GM12878 (cell line): ENCODE measurements at regions not wholly inside any gene's neighbourhood (a gene's known extent, or its start where the extent isn't known, plus 50 kb on each side); places are given as distances from the start of the nearest gene placed in this dataset.

Source experiments
- ATAC-seq: fragments of 200-7000 bp; cut with Tn5 transposase; 3 replicates; pipeline ENCODE4 v1.9.1; 2020; ENCODE audit warnings: mild to moderate bottlenecking, moderate library complexity
- BruUV-seq: library from RNA; stranded (reverse); fragments of 400-500 nt; replicated peaks from 2 replicates; lab custom pipeline; 2021; lab: Mats Ljungman, UMichigan
- CTCF ChIA-PET: fragments of 300-600 bp; sonication (Branson Sonifier 250); formaldehyde crosslinking; extraction: SDS; loops from one replicate; lab custom pipeline; 2021; ENCODE audit warnings: inconsistent platforms; lab: Yijun Ruan, JAX
- POLR2A ChIA-PET: fragments of 350-600 bp; formaldehyde crosslinking; extraction: SDS; loops from one replicate; lab custom pipeline; 2021; ENCODE audit warnings: inconsistent platforms; lab: Charles Lee
- RAD21 ChIA-PET: fragments of 300-600 bp; sonication (Branson Sonifier 250); formaldehyde crosslinking; loops from one replicate; lab custom pipeline; 2023; ENCODE audit warnings: antibody characterized with exemption; ENCODE audit not compliant: unreplicated experiment; lab: Charles Lee
- SMC1A ChIA-PET: fragments of 300-600 bp; sonication (Branson Sonifier 250); formaldehyde crosslinking; loops from one replicate; lab custom pipeline; 2023; ENCODE audit not compliant: unreplicated experiment, uncharacterized antibody; lab: Charles Lee
- DNase-seq: peaks from one replicate; pipeline ENCODE4 v3.0.0-alpha.2; 2011; ENCODE audit warnings: low read depth, low spot score
- FAIRE-seq: peaks from 3 replicates; lab custom pipeline; 2011; peaks lifted over from hg19 to GRCh38; lab: Jason Lieb, UNC
- H2AFZ ChIP-seq: 2 replicates; pipeline ENCODE4 v1.6.0; 2011; ENCODE audit warnings: low read depth, low read length, control low read depth; ENCODE audit not compliant: control insufficient read depth
- H3K27ac ChIP-seq: 2 replicates; pipeline ENCODE4 v1.5.1; 2011; ENCODE audit warnings: control low read depth; ENCODE audit not compliant: control insufficient read depth, insufficient read depth
- H3K27me3 ChIP-seq, 2 experiments: replicated peaks in 1 of 2; 2 replicates each; pipeline versions ENCODE4 v1.6.0 to v1.6.1; 2011; ENCODE audit warnings: low read length in 1 of 2; ENCODE audit not compliant: control insufficient read depth in 2 of 2, insufficient read depth in 2 of 2
- H3K36me3 ChIP-seq, 2 experiments: 2 replicates each; pipeline ENCODE4 v1.5.1; 2011; ENCODE audit warnings: low read length in 1 of 2; ENCODE audit not compliant: control insufficient read depth in 2 of 2, insufficient read depth in 2 of 2
- H3K4me1 ChIP-seq: 2 replicates; pipeline ENCODE4 v1.6.1; 2011; ENCODE audit warnings: mild to moderate bottlenecking, low read length, moderate library complexity, mixed read lengths; ENCODE audit not compliant: control insufficient read depth, insufficient read depth
- H3K4me2 ChIP-seq: 2 replicates; pipeline ENCODE4 v1.6.0; 2011; ENCODE audit warnings: control low read depth; ENCODE audit not compliant: control insufficient read depth, insufficient read depth
- H3K4me3 ChIP-seq: fragments of 200-600 bp; sonication (generic); 2 replicates; pipeline ENCODE4 v1.5.1; 2016
- H3K79me2 ChIP-seq: 2 replicates; pipeline ENCODE4 v1.6.0; 2011; ENCODE audit warnings: low read length; ENCODE audit not compliant: control insufficient read depth, insufficient read depth
- H3K9ac ChIP-seq: 2 replicates; pipeline ENCODE4 v1.8.0; 2011; ENCODE audit warnings: low read length, control low read depth, mixed read lengths; ENCODE audit not compliant: control insufficient read depth, insufficient read depth
- H3K9me3 ChIP-seq: replicated peaks from 3 replicates; pipeline ENCODE4 v1.5.1; 2011; ENCODE audit warnings: mild to moderate bottlenecking, low read length; ENCODE audit not compliant: control insufficient read depth, insufficient read depth
- H4K20me1 ChIP-seq: 2 replicates; pipeline ENCODE4 v1.6.0; 2011; ENCODE audit not compliant: control insufficient read depth, insufficient read depth
- BACH1 ChIP-seq: fragments of 450-650 bp; IDR thresholded peaks from 2 replicates; pipeline ENCODE4 v1.6.1; 2017; ENCODE audit warnings: mild to moderate bottlenecking, borderline replicate concordance
- FOXM1 ChIP-seq: IDR thresholded peaks from 2 replicates; pipeline ENCODE4 v1.6.1; 2012; ENCODE audit warnings: low read depth, mild to moderate bottlenecking, inconsistent platforms, low read length, moderate library complexity
- IRF5 ChIP-seq: fragments of 450-650 bp; IDR thresholded peaks from 2 replicates; pipeline ENCODE4 v1.6.1; 2017; ENCODE audit warnings: borderline replicate concordance
- JUNB ChIP-seq: IDR thresholded peaks from 2 replicates; pipeline ENCODE4 v1.6.1; 2016; ENCODE audit warnings: antibody characterized with exemption, mild to moderate bottlenecking
- KLF5 ChIP-seq: fragments of 450-650 bp; IDR thresholded peaks from 2 replicates; pipeline ENCODE4 v1.6.1; 2014; ENCODE audit warnings: mild to moderate bottlenecking; ENCODE audit not compliant: partially characterized antibody
- LARP7 ChIP-seq: fragments of 450-650 bp; IDR thresholded peaks from 2 replicates; pipeline ENCODE4 v1.6.1; 2017; ENCODE audit warnings: mild to moderate bottlenecking
- MEF2B ChIP-seq: fragments of 450-650 bp; IDR thresholded peaks from 2 replicates; pipeline ENCODE4 v1.6.1; 2018; ENCODE audit warnings: mild to moderate bottlenecking, moderate library complexity; ENCODE audit not compliant: partially characterized antibody, poor library complexity, severe bottlenecking
- NR2C2 ChIP-seq: IDR thresholded peaks from 2 replicates; pipeline ENCODE4 v1.6.1; 2011; ENCODE audit warnings: borderline replicate concordance, low read depth; ENCODE audit not compliant: control insufficient read depth, insufficient read length
- PAX5 ChIP-seq: IDR thresholded peaks from 2 replicates; pipeline ENCODE4 v1.6.1; 2011; ENCODE audit warnings: low read depth, low read length, borderline replicate concordance
- PML ChIP-seq: IDR thresholded peaks from 2 replicates; pipeline ENCODE4 v1.6.1; 2012; ENCODE audit warnings: low read length, inconsistent platforms
- SIN3A ChIP-seq: IDR thresholded peaks from 2 replicates; pipeline ENCODE4 v1.6.1; 2012; ENCODE audit warnings: low read depth, low read length, improper control_type of control experiment
- SRF ChIP-seq, 2 experiments: IDR thresholded peaks; 2 replicates each; pipeline ENCODE4 v1.6.1; 2011; ENCODE audit warnings: low read depth in 2 of 2, low read length in 2 of 2, mild to moderate bottlenecking in 1 of 2, moderate library complexity in 1 of 2
- SUZ12 ChIP-seq: fragments of 200-600 bp; sonication (generic); IDR thresholded peaks from one replicate; pipeline ENCODE4 v1.6.1; 2018; ENCODE audit warnings: antibody characterized with exemption, mild to moderate bottlenecking; ENCODE audit not compliant: unreplicated experiment
- ZNF274 ChIP-seq: IDR thresholded peaks from one replicate; pipeline ENCODE4 v1.8.0; 2011; ENCODE audit not compliant: insufficient read length, insufficient read depth
- WGBS: methylation state at CpG from one replicate; pipeline ENCODE4 v1.1.6; 2016; ENCODE audit warnings: low lambda C conversion rate; ENCODE audit not compliant: insufficient replicate concordance, insufficient coverage; ENCODE audit errors: missing lambda C conversion rate; 5-methylcytosine and 5-hydroxymethylcytosine counted together
- in situ Hi-C: fragments of 300-500 bp; cut with MboI; formaldehyde crosslinking; loops from 9 replicates; pipeline ENCODE4 v1.14.3; 2018; ENCODE audit warnings: mixed read lengths
- intact Hi-C: fragments of 100-400 bp; cut with micrococcal nuclease; formaldehyde crosslinking; loops from one replicate; pipeline ENCODE4 v1.14.2; 2022; ENCODE audit not compliant: unreplicated experiment

GRCh38 chrX:131801066-131801465, 222.0 kb upstream of the STK26 start:
- Histone ChIP-seq H3K9me3 (no peaks in the 10 kb centered on the region), H3K9ac (no peak overlapping the region), H3K4me3 (no peak overlapping the region), H2AFZ (no peak overlapping the region)
- POLR2A ChIA-PET, result interaction anchor here (0.9 kb wide), 1 partner anchor 11 kb away, joined by 3 read pairs; no protein-coding TSS in a partner anchor
- BruUV-seq, result no TSS peak
- SMC1A ChIA-PET, result interaction anchor here (1.2 to 3.6 kb wide), 3 partner anchors 12 to 34 kb away, joined by 5 to 12 read pairs (median 8); no protein-coding TSS in a partner anchor
- CTCF ChIA-PET, result interaction anchor here (1.0 to 3.0 kb wide), 6 partner anchors 8 to 125 kb away, joined by 3 to 21 read pairs (median 4); no protein-coding TSS in a partner anchor
- TF ChIP-seq KLF5 (no peak), BACH1 (no peak), SUZ12 (no peak), LARP7 (no peak), SIN3A (no peak), NR2C2 (no peak), JUNB (no peak), FOXM1 (no peak)
- TF ChIP-seq, all 136 proteins: peak for 0
- intact Hi-C loops, result no loop called here
- in situ Hi-C loops, result no loop called here
- Histone ChIP-seq H3K4me2 (no peak overlapping the region), H3K4me1 (no peaks in the 10 kb centered on the region), H3K79me2 (no peaks in the 10 kb centered on the region), H3K27me3 (no peaks in the 10 kb centered on the region), H3K27ac (no peak overlapping the region), H3K36me3 (no peaks in the 10 kb centered on the region), H4K20me1 (no peaks in the 10 kb centered on the region)
- DNase-seq, result no peak
- no peak for ATAC-seq
- RAD21 ChIA-PET, result interaction anchor here (2.7 kb wide), 1 partner anchor 12 kb away, joined by 14 read pairs; no protein-coding TSS in a partner anchor
- FAIRE-seq, result no peak
- 0% methylated on average over 1 of the region's 1 CpG for WGBS

GRCh38 chrX:131801911-131802310, 221.2 kb upstream of the STK26 start:
- Histone ChIP-seq H3K36me3 (no peaks in the 10 kb centered on the region), H3K4me2 (no peak overlapping the region), H4K20me1 (no peaks in the 10 kb centered on the region), H3K27ac (no peak overlapping the region), H3K27me3 (no peaks in the 10 kb centered on the region), H3K9ac (no peak overlapping the region)
- peak; percentile 52 for FAIRE-seq
- 13% methylated on average over 2 of the region's 2 CpGs for WGBS
- CTCF ChIA-PET, result interaction anchor here (0.8 to 3.0 kb wide), 7 partner anchors 9 to 126 kb away, joined by 3 to 21 read pairs (median 3); no protein-coding TSS in a partner anchor
- RAD21 ChIA-PET, result interaction anchor here (1.2 to 2.7 kb wide), 4 partner anchors 11 to 39 kb away, joined by 3 to 14 read pairs (median 5); no protein-coding TSS in a partner anchor
- POLR2A ChIA-PET, result interaction anchor here (0.9 kb wide), 1 partner anchor 10 kb away, joined by 3 read pairs; no protein-coding TSS in a partner anchor
- no peak for DNase-seq
- SMC1A ChIA-PET, result interaction anchor here (0.7 to 3.6 kb wide), 8 partner anchors 8 to 60 kb away, joined by 3 to 12 read pairs (median 4); no protein-coding TSS in a partner anchor
- no peak for ATAC-seq
- intact Hi-C loops, result no loop called here
- TF ChIP-seq MEF2B (no peak), IRF5 (no peak), PAX5 (no peak), SRF (IDR thresholded peaks at IDR 0.05; ENCODE audit: low read depth in 2 of 2, low read length in 2 of 2) (no peak), ZNF274 (no peak), PML (no peak)
- TF ChIP-seq, all 136 proteins: peak for 0
- H3K9me3 ChIP-seq, result no peaks in the 10 kb centered on the region
- BruUV-seq, result no TSS peak
- no peaks in the 10 kb centered on the region for H3K4me1 ChIP-seq
- H3K79me2 ChIP-seq, result no peaks in the 10 kb centered on the region
- no peak overlapping the region for H2AFZ ChIP-seq
- in situ Hi-C loops, result no loop called here
- no peak overlapping the region for H3K4me3 ChIP-seq
